ENCODE measurements at regions not wholly inside any gene's neighbourhood (a gene's known extent, or its start where the extent isn't known, plus 50 kb on each side); places are given as distances from the start of the nearest gene placed in this dataset.

DNA sequence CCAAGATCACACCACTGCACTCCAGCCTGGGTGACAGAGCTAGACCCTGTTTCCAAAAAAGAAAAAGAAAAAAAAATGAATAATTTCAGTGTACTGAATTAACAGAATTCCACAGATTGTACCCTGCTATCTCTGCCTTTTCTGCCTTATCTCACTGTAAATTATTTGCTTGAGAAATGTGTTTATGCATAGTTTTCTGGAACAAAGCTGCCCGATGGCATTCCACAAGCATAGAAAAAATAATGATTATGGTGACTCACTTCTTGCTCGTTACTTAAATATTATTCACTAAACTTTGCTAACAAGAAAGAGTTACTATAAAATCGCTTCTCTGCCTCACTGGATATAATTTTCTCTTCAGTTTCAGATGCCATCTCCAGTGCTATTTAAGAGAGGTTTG lies 88.7 kb upstream of the FAM169A start:
- H3K79me2 ChIP-seq (ENCODE audit: control insufficient read depth, insufficient read depth, low read length), result no peaks in the 10 kb centered on the region
- no peak overlapping the region for H3K27ac ChIP-seq (ENCODE audit: extremely low read depth, low read depth, low read length)
- ChIA-PET CTCF (ENCODE audit: low intra/inter-chr PET ratio) (no interaction called here), POLR2A (no interaction called here)
- no peak overlapping the region for H3K4me2 ChIP-seq (ENCODE audit: insufficient read depth, low read length)
- BruUV-seq (replicated peaks), result no TSS peak
- WGBS (ENCODE audit: insufficient coverage, low coverage, missing lambda C conversion rate), result 2% methylated on average over 3 of the region's 3 CpGs
- no peaks in the 10 kb centered on the region for H3K9me1 ChIP-seq (ENCODE audit: control insufficient read depth, insufficient read depth, low read length)
- peaks cover 0 to 4% of the 10 kb centered on the region in 2 experiments; a peak in 2 of 5 replicates for H3K27me3 ChIP-seq (ENCODE audit: control insufficient read depth in 2 of 2, insufficient read depth in 2 of 2, low read length in 2 of 2)
- H3K36me3 ChIP-seq (ENCODE audit: control insufficient read depth, insufficient read depth, low read length), result no peaks in the 10 kb centered on the region
- no peaks in the 10 kb centered on the region for H3K9me3 ChIP-seq (replicated peaks; ENCODE audit: control insufficient read depth, insufficient read depth, low read depth, low read length)
- no peak overlapping the region for H3K4me3 ChIP-seq
- no peak overlapping the region for H3K9ac ChIP-seq (ENCODE audit: insufficient read depth in 1 of 2, low read depth in 2 of 2, low read length in 2 of 2)
- in situ Hi-C loops (cut with MboI), result no loop called here
- H4K20me1 ChIP-seq (replicated peaks; ENCODE audit: control insufficient read depth, insufficient read depth, low read length), result no peaks in the 10 kb centered on the region
- no peak overlapping the region for H2AFZ ChIP-seq (ENCODE audit: low read depth, low read length)
- no peak for ATAC-seq
- no peak for DNase-seq (ENCODE audit: extremely low read depth in 1 of 4, low spot score in 3 of 4)
- H3K4me1 ChIP-seq (replicated peaks in 1 of 2; ENCODE audit: control insufficient read depth in 2 of 2, insufficient read depth in 2 of 2, low read length in 2 of 2), result no peaks in the 10 kb centered on the region
- intact Hi-C loops (cut with micrococcal nuclease), result no loop called here
- no peak for FAIRE-seq
- TF ChIP-seq MXI1 (IDR thresholded peaks at IDR 0.05; ENCODE audit: low read depth, low read length) (no peak), FOSL1 (tag; conservative IDR thresholded peaks at IDR 0.05) (no peak), ZNF77 (CRISPR knock-in tag; IDR thresholded peaks at IDR 0.05) (no peak), FOXK1 (CRISPR knock-in tag; IDR thresholded peaks at IDR 0.05; ENCODE audit: borderline replicate concordance) (no peak), RBM39 (optimal IDR thresholded peaks at IDR 0.05; ENCODE audit: low read depth, low read length) (no peak), ILF3 (IDR thresholded peaks at IDR 0.05; ENCODE audit: borderline replicate concordance) (no peak), KDM2B (CRISPR knock-in tag; IDR thresholded peaks at IDR 0.05) (no peak), HNRNPUL1 (IDR thresholded peaks at IDR 0.05; ENCODE audit: low read length) (no peak), MYNN (IDR thresholded peaks at IDR 0.05) (no peak), MYNN (CRISPR knock-in tag; IDR thresholded peaks at IDR 0.05) (no peak), BDP1 (IDR thresholded peaks at IDR 0.05; ENCODE audit: insufficient read depth, insufficient read length) (no peak), HDAC1 (IDR thresholded peaks at IDR 0.05) (no peak), IRF2 (CRISPR knock-in tag; IDR thresholded peaks at IDR 0.05) (no peak), BRCA1 (IDR thresholded peaks at IDR 0.05) (no peak), BRCA1 (CRISPR knock-in tag; IDR thresholded peaks at IDR 0.05) (no peak)
- TF ChIP-seq, protein P1, sequence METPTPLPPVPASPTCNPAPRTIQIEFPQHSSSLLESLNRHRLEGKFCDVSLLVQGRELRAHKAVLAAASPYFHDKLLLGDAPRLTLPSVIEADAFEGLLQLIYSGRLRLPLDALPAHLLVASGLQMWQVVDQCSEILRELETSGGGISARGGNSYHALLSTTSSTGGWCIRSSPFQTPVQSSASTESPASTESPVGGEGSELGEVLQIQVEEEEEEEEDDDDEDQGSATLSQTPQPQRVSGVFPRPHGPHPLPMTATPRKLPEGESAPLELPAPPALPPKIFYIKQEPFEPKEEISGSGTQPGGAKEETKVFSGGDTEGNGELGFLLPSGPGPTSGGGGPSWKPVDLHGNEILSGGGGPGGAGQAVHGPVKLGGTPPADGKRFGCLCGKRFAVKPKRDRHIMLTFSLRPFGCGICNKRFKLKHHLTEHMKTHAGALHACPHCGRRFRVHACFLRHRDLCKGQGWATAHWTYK (CRISPR knock-in tag; IDR thresholded peaks at IDR 0.05), result no peak
- TF ChIP-seq, protein P2, sequence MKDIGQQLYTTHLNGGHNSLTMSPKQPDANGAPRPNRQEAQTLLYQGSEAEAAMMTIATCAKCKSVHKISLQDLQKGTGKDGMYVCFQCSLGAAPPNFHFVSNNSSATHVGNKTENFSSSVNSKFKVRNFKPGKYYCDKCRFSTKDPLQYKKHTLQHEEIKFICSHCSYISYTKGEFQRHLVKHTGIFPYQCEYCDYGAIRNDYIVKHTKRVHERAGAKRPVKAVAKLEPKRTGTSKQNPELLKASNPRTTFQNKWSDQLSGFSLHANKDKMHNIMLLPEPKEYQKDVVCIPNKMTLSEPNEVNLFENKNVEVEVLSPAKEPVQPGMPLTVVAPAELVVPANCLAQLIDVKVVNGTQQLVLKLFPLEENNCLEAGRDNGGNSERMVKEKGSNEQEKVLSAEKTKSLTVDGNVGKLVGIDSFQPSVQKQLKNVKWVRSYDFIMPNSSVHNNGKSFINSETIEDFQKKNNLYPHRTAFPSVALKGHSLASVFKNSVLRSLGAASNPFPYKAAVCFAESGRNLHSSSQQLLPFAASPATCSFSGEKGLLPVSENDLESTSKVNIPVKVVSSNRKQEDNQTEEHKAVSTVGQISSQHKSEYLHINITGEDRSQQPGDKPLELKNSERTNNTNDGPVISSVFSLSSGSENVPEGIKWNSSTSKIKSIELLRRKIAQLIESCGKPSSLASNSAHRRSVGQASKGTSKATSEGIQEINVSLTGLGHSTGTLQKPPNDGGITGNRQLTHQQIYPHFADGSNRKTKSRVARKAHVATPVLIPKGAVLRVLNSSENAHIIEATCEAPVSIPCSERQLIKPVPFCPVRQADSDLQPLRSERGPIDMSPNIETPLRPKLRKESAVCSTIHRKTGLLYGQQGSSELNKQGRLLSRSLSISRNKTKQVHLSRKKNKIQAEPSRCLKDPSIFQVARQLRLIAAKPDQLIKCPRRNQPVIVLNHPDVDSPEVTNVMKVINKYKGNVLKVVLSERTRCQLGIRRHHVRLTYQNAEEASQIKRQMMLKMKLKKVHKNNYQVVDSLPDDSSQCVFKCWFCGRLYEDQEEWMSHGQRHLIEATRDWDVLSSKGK (CRISPR knock-in tag; IDR thresholded peaks at IDR 0.05), result no peak
- TF ChIP-seq, protein P3, sequence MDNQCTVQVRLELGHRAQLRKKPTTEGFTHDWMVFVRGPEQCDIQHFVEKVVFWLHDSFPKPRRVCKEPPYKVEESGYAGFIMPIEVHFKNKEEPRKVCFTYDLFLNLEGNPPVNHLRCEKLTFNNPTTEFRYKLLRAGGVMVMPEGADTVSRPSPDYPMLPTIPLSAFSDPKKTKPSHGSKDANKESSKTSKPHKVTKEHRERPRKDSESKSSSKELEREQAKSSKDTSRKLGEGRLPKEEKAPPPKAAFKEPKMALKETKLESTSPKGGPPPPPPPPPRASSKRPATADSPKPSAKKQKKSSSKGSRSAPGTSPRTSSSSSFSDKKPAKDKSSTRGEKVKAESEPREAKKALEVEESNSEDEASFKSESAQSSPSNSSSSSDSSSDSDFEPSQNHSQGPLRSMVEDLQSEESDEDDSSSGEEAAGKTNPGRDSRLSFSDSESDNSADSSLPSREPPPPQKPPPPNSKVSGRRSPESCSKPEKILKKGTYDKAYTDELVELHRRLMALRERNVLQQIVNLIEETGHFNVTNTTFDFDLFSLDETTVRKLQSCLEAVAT (IDR thresholded peaks at IDR 0.05), result no peak

All from K562 (cell line).